ENCODE measurements at regions not wholly inside any gene's neighbourhood (a gene's known extent, or its start where the extent isn't known, plus 50 kb on each side); places are given as distances from the start of the nearest gene placed in this dataset.

DNA sequence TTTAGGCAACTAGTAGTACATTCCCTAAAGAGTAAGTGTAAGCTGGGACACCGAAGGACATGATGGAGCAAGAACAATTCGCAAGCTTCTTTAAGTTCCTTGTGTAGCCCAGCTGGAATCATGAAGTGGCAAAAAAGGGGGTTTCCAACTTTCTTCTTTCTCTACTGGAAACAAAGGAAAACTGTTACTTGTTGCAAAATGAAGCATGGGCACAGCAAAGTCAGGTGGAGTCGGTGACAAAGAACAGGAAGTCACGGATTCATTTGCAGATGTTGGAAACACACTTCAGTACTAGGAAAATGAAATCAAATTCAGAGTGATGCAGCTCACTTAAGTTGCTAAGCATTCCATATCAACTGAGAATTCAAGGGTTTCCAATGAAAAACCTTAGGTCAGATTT lies 706.9 kb upstream of the STXBP6 start:
- DNase-seq (ENCODE audit: low spot score) = no peak

DNA sequence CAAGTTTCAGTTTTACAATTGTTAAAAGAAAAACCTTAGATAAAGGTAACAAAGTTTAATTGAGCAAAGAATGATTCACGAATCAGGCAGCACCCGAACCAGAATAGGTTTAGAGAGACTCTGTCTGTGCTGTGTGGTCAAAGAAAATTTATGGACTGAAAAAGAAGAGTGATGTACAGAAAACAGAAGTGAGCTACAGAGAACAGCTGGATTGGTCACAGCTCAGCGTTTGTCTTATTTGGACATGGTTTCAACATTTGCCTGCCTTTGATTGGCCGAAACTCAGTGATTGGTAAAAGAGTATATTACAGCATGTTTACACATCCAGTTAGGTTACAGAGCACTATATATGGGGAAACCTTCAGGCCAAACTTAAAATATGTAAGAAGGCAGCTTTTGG lies 703.2 kb upstream of the STXBP6 start:
- no peak for DNase-seq (ENCODE audit: low spot score)

DNA sequence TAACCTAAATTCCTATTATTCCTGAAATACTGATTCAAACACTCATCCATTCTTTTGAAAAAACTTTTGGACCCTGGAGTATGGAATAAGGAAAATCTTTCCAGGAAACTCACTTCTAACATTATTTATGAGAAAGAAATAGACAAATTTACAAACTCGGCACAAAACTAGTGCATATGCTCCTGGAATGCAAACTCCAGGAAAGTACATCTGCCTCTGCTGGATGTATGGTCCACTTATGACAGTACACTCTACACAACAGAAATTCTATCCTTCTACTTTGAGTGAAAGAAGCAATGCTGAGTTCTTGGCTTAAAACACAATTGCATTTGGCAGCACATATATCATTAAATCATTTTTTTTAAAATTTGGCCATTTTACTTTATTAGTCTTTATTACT lies 700.5 kb upstream of the STXBP6 start:
- DNase-seq (ENCODE audit: low spot score) = no peak
